ENCODE measurements at regions not wholly inside any gene's neighbourhood (a gene's known extent, or its start where the extent isn't known, plus 50 kb on each side); places are given as distances from the start of the nearest gene placed in this dataset.
A peak's percentile ranks its signal among the peaks of the same experiment; 100 is the strongest.

GRCh38 chr4:123832173-123833026 is 435.8 kb downstream of the SPRY1 start:
- Histone ChIP-seq H3K4me1 (ENCODE audit: control insufficient read depth in 3 of 3, insufficient read depth in 3 of 3, low read length in 3 of 3) (peaks cover 17 to 22% (median 19%) of the 10 kb centered on the region in 3 donors), H3K9me3 (ENCODE audit: control insufficient read depth in 3 of 3, low read length in 3 of 3) (no peaks in the 10 kb centered on the region), H3K36me3 (ENCODE audit: control insufficient read depth in 3 of 3, insufficient read depth in 3 of 3, low read length in 3 of 3) (no peaks in the 10 kb centered on the region), H3K27ac (ENCODE audit: low read depth, low read length) (peak overlapping the region; percentile 98), H3K27me3 (ENCODE audit: control insufficient read depth in 3 of 3, insufficient read depth in 3 of 3, low read length in 3 of 3) (no peaks in the 10 kb centered on the region), H3K9ac (ENCODE audit: low read depth in 1 of 3, low read length in 3 of 3) (peak overlapping the region in 2 of 3 donors; percentile 58 to 66), H3K4me3 (ENCODE audit: low read length in 3 of 3) (peak overlapping the region in 2 of 3 donors; percentile 30 to 54)

- no peak overlapping the region for H3K4me3 ChIP-seq (ENCODE audit: low read length in 3 of 3)
- peak overlapping the region in 1 of 3 donors; percentile 46 for H3K9ac ChIP-seq (ENCODE audit: low read depth in 1 of 3, low read length in 3 of 3)
- H3K4me1 ChIP-seq (ENCODE audit: control insufficient read depth in 3 of 3, insufficient read depth in 3 of 3, low read length in 3 of 3), result peaks cover 17 to 22% (median 19%) of the 10 kb centered on the region in 3 donors
- H3K27ac ChIP-seq (ENCODE audit: low read depth, low read length), result peak overlapping the region; percentile 98
- no peaks in the 10 kb centered on the region for H3K27me3 ChIP-seq (ENCODE audit: control insufficient read depth in 3 of 3, insufficient read depth in 3 of 3, low read length in 3 of 3)
- H3K9me3 ChIP-seq (ENCODE audit: control insufficient read depth in 3 of 3, low read length in 3 of 3), result no peaks in the 10 kb centered on the region
- no peaks in the 10 kb centered on the region for H3K36me3 ChIP-seq (ENCODE audit: control insufficient read depth in 3 of 3, insufficient read depth in 3 of 3, low read length in 3 of 3)
Observed at GRCh38 chr4:123833171-123833643, 436.6 kb downstream of the SPRY1 start.

GRCh38 chr4:123835831-123836590 is 439.4 kb downstream of the SPRY1 start:
- H3K4me1 ChIP-seq (ENCODE audit: control insufficient read depth in 3 of 3, insufficient read depth in 3 of 3, low read length in 3 of 3), result peaks cover 17 to 32% (median 21%) of the 10 kb centered on the region in 3 donors

GRCh38 chr4:123836851-123837595 is 440.4 kb downstream of the SPRY1 start:
- no peaks in the 10 kb centered on the region for H3K9me3 ChIP-seq (ENCODE audit: control insufficient read depth in 3 of 3, low read length in 3 of 3)
- H3K9ac ChIP-seq (ENCODE audit: low read depth in 1 of 3, low read length in 3 of 3), result peak overlapping the region in 1 of 3 donors; percentile 35
- H3K27ac ChIP-seq (ENCODE audit: low read depth, low read length), result peak overlapping the region; percentile 37
- H3K27me3 ChIP-seq (ENCODE audit: control insufficient read depth in 3 of 3, insufficient read depth in 3 of 3, low read length in 3 of 3), result no peaks in the 10 kb centered on the region
- no peak overlapping the region for H3K4me3 ChIP-seq (ENCODE audit: low read length in 3 of 3)
- H3K36me3 ChIP-seq (ENCODE audit: control insufficient read depth in 3 of 3, insufficient read depth in 3 of 3, low read length in 3 of 3), result no peaks in the 10 kb centered on the region
- H3K4me1 ChIP-seq (ENCODE audit: control insufficient read depth in 3 of 3, insufficient read depth in 3 of 3, low read length in 3 of 3), result peaks cover 11 to 27% (median 14%) of the 10 kb centered on the region in 3 donors

More at GRCh38 chr4:123835831-123836590, 439.4 kb downstream of the SPRY1 start:
- H3K27me3 ChIP-seq (ENCODE audit: control insufficient read depth in 3 of 3, insufficient read depth in 3 of 3, low read length in 3 of 3), result no peaks in the 10 kb centered on the region
- no peaks in the 10 kb centered on the region for H3K9me3 ChIP-seq (ENCODE audit: control insufficient read depth in 3 of 3, low read length in 3 of 3)
- no peaks in the 10 kb centered on the region for H3K36me3 ChIP-seq (ENCODE audit: control insufficient read depth in 3 of 3, insufficient read depth in 3 of 3, low read length in 3 of 3)
- H3K9ac ChIP-seq (ENCODE audit: low read depth in 1 of 3, low read length in 3 of 3), result no peak overlapping the region
- H3K27ac ChIP-seq (ENCODE audit: low read depth, low read length), result no peak overlapping the region
- H3K4me3 ChIP-seq (ENCODE audit: low read length in 3 of 3), result no peak overlapping the region

- no peaks in the 10 kb centered on the region for H3K9me3 ChIP-seq (ENCODE audit: control insufficient read depth in 3 of 3, low read length in 3 of 3)
- peaks cover 5 to 18% (median 8%) of the 10 kb centered on the region in 3 donors for H3K4me1 ChIP-seq (ENCODE audit: control insufficient read depth in 3 of 3, insufficient read depth in 3 of 3, low read length in 3 of 3)
- H3K36me3 ChIP-seq (ENCODE audit: control insufficient read depth in 3 of 3, insufficient read depth in 3 of 3, low read length in 3 of 3), result no peaks in the 10 kb centered on the region
- H3K9ac ChIP-seq (ENCODE audit: low read depth in 1 of 3, low read length in 3 of 3), result no peak overlapping the region
- H3K27me3 ChIP-seq (ENCODE audit: control insufficient read depth in 3 of 3, insufficient read depth in 3 of 3, low read length in 3 of 3), result no peaks in the 10 kb centered on the region
- H3K4me3 ChIP-seq (ENCODE audit: low read length in 3 of 3), result no peak overlapping the region
- peak overlapping the region; percentile 21 for H3K27ac ChIP-seq (ENCODE audit: low read depth, low read length)
Observed at GRCh38 chr4:123838474-123838873, 441.9 kb downstream of the SPRY1 start.

GRCh38 chr4:123840197-123840596 is 443.6 kb downstream of the SPRY1 start:
- Histone ChIP-seq H3K36me3 (ENCODE audit: control insufficient read depth in 3 of 3, insufficient read depth in 3 of 3, low read length in 3 of 3) (no peaks in the 10 kb centered on the region), H3K4me1 (ENCODE audit: control insufficient read depth in 3 of 3, insufficient read depth in 3 of 3, low read length in 3 of 3) (peaks cover 5 to 16% (median 8%) of the 10 kb centered on the region in 3 donors), H3K27ac (ENCODE audit: low read depth, low read length) (peak overlapping the region; percentile 61)

GRCh38 chr4:123841447-123842121 is 445.0 kb downstream of the SPRY1 start:
- H3K9ac ChIP-seq (ENCODE audit: low read depth in 1 of 3, low read length in 3 of 3), result no peak overlapping the region
- H3K9me3 ChIP-seq (ENCODE audit: control insufficient read depth in 3 of 3, low read length in 3 of 3), result no peaks in the 10 kb centered on the region
- peak overlapping the region; percentile 74 for H3K27ac ChIP-seq (ENCODE audit: low read depth, low read length)
- no peaks in the 10 kb centered on the region for H3K27me3 ChIP-seq (ENCODE audit: control insufficient read depth in 3 of 3, insufficient read depth in 3 of 3, low read length in 3 of 3)
- peaks cover 5 to 16% (median 8%) of the 10 kb centered on the region in 3 donors for H3K4me1 ChIP-seq (ENCODE audit: control insufficient read depth in 3 of 3, insufficient read depth in 3 of 3, low read length in 3 of 3)
- peak overlapping the region in 2 of 3 donors; percentile 23 to 39 for H3K4me3 ChIP-seq (ENCODE audit: low read length in 3 of 3)
- no peaks in the 10 kb centered on the region for H3K36me3 ChIP-seq (ENCODE audit: control insufficient read depth in 3 of 3, insufficient read depth in 3 of 3, low read length in 3 of 3)

More at GRCh38 chr4:123840197-123840596, 443.6 kb downstream of the SPRY1 start:
- Histone ChIP-seq H3K4me3 (ENCODE audit: low read length in 3 of 3) (peak overlapping the region in 1 of 3 donors; percentile 1), H3K9me3 (ENCODE audit: control insufficient read depth in 3 of 3, low read length in 3 of 3) (no peaks in the 10 kb centered on the region), H3K27me3 (ENCODE audit: control insufficient read depth in 3 of 3, insufficient read depth in 3 of 3, low read length in 3 of 3) (no peaks in the 10 kb centered on the region), H3K9ac (ENCODE audit: low read depth in 1 of 3, low read length in 3 of 3) (peak overlapping the region in 2 of 3 donors; percentile 17 to 47)

GRCh38 chr4:123843137-123843536 is 446.5 kb downstream of the SPRY1 start:
- Histone ChIP-seq H3K27me3 (ENCODE audit: control insufficient read depth in 3 of 3, insufficient read depth in 3 of 3, low read length in 3 of 3) (no peaks in the 10 kb centered on the region), H3K36me3 (ENCODE audit: control insufficient read depth in 3 of 3, insufficient read depth in 3 of 3, low read length in 3 of 3) (no peaks in the 10 kb centered on the region), H3K9me3 (ENCODE audit: control insufficient read depth in 3 of 3, low read length in 3 of 3) (no peaks in the 10 kb centered on the region), H3K27ac (ENCODE audit: low read depth, low read length) (no peak overlapping the region), H3K4me3 (ENCODE audit: low read length in 3 of 3) (no peak overlapping the region), H3K9ac (ENCODE audit: low read depth in 1 of 3, low read length in 3 of 3) (no peak overlapping the region), H3K4me1 (ENCODE audit: control insufficient read depth in 3 of 3, insufficient read depth in 3 of 3, low read length in 3 of 3) (peaks cover 5 to 16% (median 8%) of the 10 kb centered on the region in 3 donors)

- no peak overlapping the region for H3K27ac ChIP-seq (ENCODE audit: low read depth, low read length)
- H3K36me3 ChIP-seq (ENCODE audit: control insufficient read depth in 3 of 3, insufficient read depth in 3 of 3, low read length in 3 of 3), result no peaks in the 10 kb centered on the region
- no peaks in the 10 kb centered on the region for H3K27me3 ChIP-seq (ENCODE audit: control insufficient read depth in 3 of 3, insufficient read depth in 3 of 3, low read length in 3 of 3)
- peaks cover 5 to 13% (median 6%) of the 10 kb centered on the region in 3 donors for H3K4me1 ChIP-seq (ENCODE audit: control insufficient read depth in 3 of 3, insufficient read depth in 3 of 3, low read length in 3 of 3)
- H3K4me3 ChIP-seq (ENCODE audit: low read length in 3 of 3), result no peak overlapping the region
- no peaks in the 10 kb centered on the region for H3K9me3 ChIP-seq (ENCODE audit: control insufficient read depth in 3 of 3, low read length in 3 of 3)
- no peak overlapping the region for H3K9ac ChIP-seq (ENCODE audit: low read depth in 1 of 3, low read length in 3 of 3)
Observed at GRCh38 chr4:123844374-123844773, 447.8 kb downstream of the SPRY1 start.

Measured in skeletal muscle tissue (tissue), 3 donors.